ENCODE measurements at regions not wholly inside any gene's neighbourhood (a gene's known extent, or its start where the extent isn't known, plus 50 kb on each side); places are given as distances from the start of the nearest gene placed in this dataset.

- TF ChIP-seq CTCF (IDR thresholded peaks at IDR 0.05): no peak
- TF ChIP-seq EZH2phosphoT487 (IDR thresholded peaks at IDR 0.05): no peak
- TF ChIP-seq EZH2 (IDR thresholded peaks at IDR 0.05): no peak
Measured at GRCh38 chr18:21980744-21981143, 188.6 kb upstream of the GATA6 start.

Measured in neural progenitor cell (in vitro differentiated cells).